Stimulated activated CD8-positive, alpha-beta memory T cell treated with anti-CD3 and anti-CD28 coated beads, Interleukin-4, amount 100 ng/mL, for 24 hours (primary cell): ENCODE measurements at regions not wholly inside any gene's neighbourhood (a gene's known extent, or its start where the extent isn't known, plus 50 kb on each side); places are given as distances from the start of the nearest gene placed in this dataset.
"Not testable (repeated sequence)": the region's sequence is repeated elsewhere in the genome, so short reads cannot be mapped to it uniquely, and the experiment has no call there.

Experiments
- DNase-seq: peaks from one replicate; pipeline ENCODE4 v3.0.0-alpha.2; 2020; ENCODE audit warnings: low read depth

- DNase-seq = no peak
These were observed 100.4 kb downstream of the PSMG1 start for GRCh38 chr21:39082656-39083376.

- no peak for DNase-seq
These were observed 102.9 kb downstream of the PSMG1 start for GRCh38 chr21:39080366-39080765.

- DNase-seq = no peak
These were observed 103.6 kb downstream of the PSMG1 start for GRCh38 chr21:39079617-39080016.

GRCh38 chr21:39078322-39079065, 104.8 kb downstream of the PSMG1 start:
- no peak for DNase-seq

GRCh38 chr21:39077876-39078275, 105.4 kb downstream of the PSMG1 start:
- DNase-seq = no peak

GRCh38 chr21:39074508-39074907, 108.7 kb downstream of the PSMG1 start:
- no peak for DNase-seq

GRCh38 chr21:39073717-39074116, 109.5 kb downstream of the PSMG1 start:
- no peak for DNase-seq

GRCh38 chr21:39073063-39073462, 110.2 kb downstream of the PSMG1 start:
- DNase-seq = no peak

- DNase-seq = no peak
These were observed 110.8 kb downstream of the PSMG1 start for GRCh38 chr21:39072468-39072867.

- DNase-seq = no peak
These were observed 111.5 kb downstream of the PSMG1 start for GRCh38 chr21:39071623-39072214.

- DNase-seq = not testable (repeated sequence)
These were observed 113.4 kb downstream of the PSMG1 start for GRCh38 chr21:39069856-39070255.

GRCh38 chr21:39066829-39067780, 116.1 kb downstream of the PSMG1 start:
- DNase-seq = no peak

GRCh38 chr21:39065917-39066316, 117.3 kb downstream of the PSMG1 start:
- DNase-seq = no peak

- DNase-seq = no peak
These were observed 118.8 kb downstream of the PSMG1 start for GRCh38 chr21:39064325-39065012.

GRCh38 chr21:39063517-39063916, 119.7 kb downstream of the PSMG1 start:
- no peak for DNase-seq

- no peak for DNase-seq
These were observed 121.1 kb downstream of the PSMG1 start for GRCh38 chr21:39062196-39062595.

- no peak for DNase-seq
These were observed 121.5 kb downstream of the PSMG1 start for GRCh38 chr21:39061766-39062165.

GRCh38 chr21:39060485-39061083, 122.7 kb downstream of the PSMG1 start:
- DNase-seq = no peak

- DNase-seq = no peak
These were observed 126.1 kb downstream of the PSMG1 start for GRCh38 chr21:39057121-39057520.

- DNase-seq = no peak
These were observed 126.6 kb downstream of the PSMG1 start for GRCh38 chr21:39056636-39057035.

- no peak for DNase-seq
These were observed 128.0 kb downstream of the PSMG1 start for GRCh38 chr21:39055167-39055767.
